ENCODE measurements at regions not wholly inside any gene's neighbourhood (a gene's known extent, or its start where the extent isn't known, plus 50 kb on each side); places are given as distances from the start of the nearest gene placed in this dataset.
"Not testable (repeated sequence)": the region's sequence is repeated elsewhere in the genome, so short reads cannot be mapped to it uniquely, and the experiment has no call there.

GRCh38 chr5:10921160-10921559, 160.1 kb upstream of the DAP start:
- no peak for DNase-seq

GRCh38 chr5:10920400-10920799, 159.4 kb upstream of the DAP start:
- no peak for DNase-seq

GRCh38 chr5:10914741-10915480, 153.9 kb upstream of the DAP start:
- DNase-seq: no peak

GRCh38 chr5:10913841-10914240, 152.8 kb upstream of the DAP start:
- peak; percentile 34 for DNase-seq

GRCh38 chr5:10913181-10913810, 152.3 kb upstream of the DAP start:
- DNase-seq: no peak

- no peak for DNase-seq
Measured at GRCh38 chr5:10912435-10912834, 151.4 kb upstream of the DAP start.

GRCh38 chr5:10910261-10910660, 149.2 kb upstream of the DAP start:
- no peak for DNase-seq

GRCh38 chr5:10904862-10905432, 143.9 kb upstream of the DAP start:
- no peak for DNase-seq

- DNase-seq: no peak
Measured at GRCh38 chr5:10903786-10904560, 142.9 kb upstream of the DAP start.

- DNase-seq: peak; percentile 21
Measured at GRCh38 chr5:10902145-10902544, 141.1 kb upstream of the DAP start.

- no peak for DNase-seq
Measured at GRCh38 chr5:10898514-10898913, 137.5 kb upstream of the DAP start.

- no peak for DNase-seq
Measured at GRCh38 chr5:10896016-10896415, 135.0 kb upstream of the DAP start.

- peak; percentile 2 for DNase-seq
Measured at GRCh38 chr5:10894445-10895054, 133.5 kb upstream of the DAP start.

GRCh38 chr5:10892911-10893215, 131.8 kb upstream of the DAP start:
- DNase-seq: no peak

GRCh38 chr5:10892147-10892910, 131.3 kb upstream of the DAP start:
- no peak for DNase-seq

- no peak for DNase-seq
Measured at GRCh38 chr5:10891193-10891592, 130.2 kb upstream of the DAP start.

GRCh38 chr5:10886497-10886896, 125.5 kb upstream of the DAP start:
- DNase-seq: no peak

- peak; percentile 71 for DNase-seq
Measured at GRCh38 chr5:10885026-10885425, 124.0 kb upstream of the DAP start.

- not testable (repeated sequence) for DNase-seq
Measured at GRCh38 chr5:10883945-10884344, 122.9 kb upstream of the DAP start.

GRCh38 chr5:10880934-10881333, 119.9 kb upstream of the DAP start:
- DNase-seq: no peak

GRCh38 chr5:10876996-10877395, 116.0 kb upstream of the DAP start:
- not testable (repeated sequence) for DNase-seq

- DNase-seq: no peak
Measured at GRCh38 chr5:10876006-10876744, 115.1 kb upstream of the DAP start.
